Mammary epithelial cell (primary cell): ENCODE measurements at regions not wholly inside any gene's neighbourhood (a gene's known extent, or its start where the extent isn't known, plus 50 kb on each side); places are given as distances from the start of the nearest gene placed in this dataset.

ENCODE experiments used
- CTCF ChIP-seq, 2 donors: IDR thresholded peaks in 1 of 2; conservative IDR thresholded peaks in 1 of 2; 2 replicates each; pipeline ENCODE4 v1.5.1; 2011 to 2012; ENCODE audit warnings: inconsistent platforms in 2 of 2, low read length in 2 of 2, mild to moderate bottlenecking in 2 of 2, control low read depth in 1 of 2, low read depth in 1 of 2; ENCODE audit not compliant: insufficient read depth in 1 of 2; ENCODE audit errors: extremely low read depth in 1 of 2
- EZH2 ChIP-seq: IDR thresholded peaks from 2 replicates; pipeline ENCODE4 v1.6.1; 2012; ENCODE audit warnings: low read length, inconsistent platforms, borderline replicate concordance

GRCh38 chr5:83407931-83408330, 63.6 kb upstream of the VCAN start:
- TF ChIP-seq CTCF (conservative IDR thresholded peaks at IDR 0.05 in 1 of 2, IDR thresholded peaks at IDR 0.05 in 1 of 2; ENCODE audit: extremely low read depth in 1 of 2, insufficient read depth in 1 of 2, low read depth in 1 of 2, low read length in 2 of 2): no peak
- no peak for TF ChIP-seq EZH2
